Neural cell (in vitro differentiated cells): ENCODE measurements at regions not wholly inside any gene's neighbourhood (a gene's known extent, or its start where the extent isn't known, plus 50 kb on each side); places are given as distances from the start of the nearest gene placed in this dataset.

Experiments
- CTCF ChIP-seq: fragments of 450-650 bp; IDR thresholded peaks from 2 replicates; pipeline ENCODE4 v1.5.1; 2014; ENCODE audit warnings: antibody characterized with exemption, mild to moderate bottlenecking, moderate library complexity; ENCODE audit not compliant: poor library complexity, severe bottlenecking
- EP300 ChIP-seq: fragments of 450-650 bp; conservative IDR thresholded peaks from 2 replicates; pipeline ENCODE4 v1.6.1; 2014; ENCODE audit warnings: antibody characterized with exemption, mild to moderate bottlenecking, moderate library complexity; ENCODE audit not compliant: poor library complexity, severe bottlenecking
- EZH2 ChIP-seq: fragments of 200-600, 300-800 bp; shearing (Covaris generic), sonication (generic); IDR thresholded peaks from 2 replicates; pipeline ENCODE4 v1.6.1; 2014; ENCODE audit warnings: antibody characterized with exemption, low read length, borderline replicate concordance, mild to moderate bottlenecking; ENCODE audit not compliant: insufficient read depth, poor library complexity, severe bottlenecking
- SMC3 ChIP-seq: fragments of 450-650 bp; conservative IDR thresholded peaks from 2 replicates; pipeline ENCODE4 v1.6.1; 2014; ENCODE audit warnings: antibody characterized with exemption, mild to moderate bottlenecking, moderate library complexity; ENCODE audit not compliant: poor library complexity
- TF ChIP-seq, protein P1 (sequence below): IDR thresholded peaks from 2 replicates; pipeline ENCODE4 v1.6.1; 2012; ENCODE audit warnings: borderline replicate concordance

- TF ChIP-seq, protein P1, sequence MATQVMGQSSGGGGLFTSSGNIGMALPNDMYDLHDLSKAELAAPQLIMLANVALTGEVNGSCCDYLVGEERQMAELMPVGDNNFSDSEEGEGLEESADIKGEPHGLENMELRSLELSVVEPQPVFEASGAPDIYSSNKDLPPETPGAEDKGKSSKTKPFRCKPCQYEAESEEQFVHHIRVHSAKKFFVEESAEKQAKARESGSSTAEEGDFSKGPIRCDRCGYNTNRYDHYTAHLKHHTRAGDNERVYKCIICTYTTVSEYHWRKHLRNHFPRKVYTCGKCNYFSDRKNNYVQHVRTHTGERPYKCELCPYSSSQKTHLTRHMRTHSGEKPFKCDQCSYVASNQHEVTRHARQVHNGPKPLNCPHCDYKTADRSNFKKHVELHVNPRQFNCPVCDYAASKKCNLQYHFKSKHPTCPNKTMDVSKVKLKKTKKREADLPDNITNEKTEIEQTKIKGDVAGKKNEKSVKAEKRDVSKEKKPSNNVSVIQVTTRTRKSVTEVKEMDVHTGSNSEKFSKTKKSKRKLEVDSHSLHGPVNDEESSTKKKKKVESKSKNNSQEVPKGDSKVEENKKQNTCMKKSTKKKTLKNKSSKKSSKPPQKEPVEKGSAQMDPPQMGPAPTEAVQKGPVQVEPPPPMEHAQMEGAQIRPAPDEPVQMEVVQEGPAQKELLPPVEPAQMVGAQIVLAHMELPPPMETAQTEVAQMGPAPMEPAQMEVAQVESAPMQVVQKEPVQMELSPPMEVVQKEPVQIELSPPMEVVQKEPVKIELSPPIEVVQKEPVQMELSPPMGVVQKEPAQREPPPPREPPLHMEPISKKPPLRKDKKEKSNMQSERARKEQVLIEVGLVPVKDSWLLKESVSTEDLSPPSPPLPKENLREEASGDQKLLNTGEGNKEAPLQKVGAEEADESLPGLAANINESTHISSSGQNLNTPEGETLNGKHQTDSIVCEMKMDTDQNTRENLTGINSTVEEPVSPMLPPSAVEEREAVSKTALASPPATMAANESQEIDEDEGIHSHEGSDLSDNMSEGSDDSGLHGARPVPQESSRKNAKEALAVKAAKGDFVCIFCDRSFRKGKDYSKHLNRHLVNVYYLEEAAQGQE: no peak
- TF ChIP-seq CTCF (no peak), SMC3 (no peak), EP300 (no peak), EZH2 (no peak)
These were observed 1595.1 kb upstream of the MIR17HG start for GRCh38 chr13:89752394-89752793.
